Neural progenitor cell (in vitro differentiated cells): ENCODE measurements at regions not wholly inside any gene's neighbourhood (a gene's known extent, or its start where the extent isn't known, plus 50 kb on each side); places are given as distances from the start of the nearest gene placed in this dataset.

Source experiments
- EZH2 ChIP-seq: fragments of 200-600 bp; sonication (generic); IDR thresholded peaks from 2 replicates; pipeline ENCODE4 v1.6.1; 2017; ENCODE audit warnings: antibody characterized with exemption, mild to moderate bottlenecking, moderate library complexity
- TF ChIP-seq, protein P1 (sequence below): fragments of 200-600 bp; sonication (generic); IDR thresholded peaks from 2 replicates; pipeline ENCODE4 v1.5.1; 2017; ENCODE audit warnings: antibody characterized with exemption, mild to moderate bottlenecking

DNA sequence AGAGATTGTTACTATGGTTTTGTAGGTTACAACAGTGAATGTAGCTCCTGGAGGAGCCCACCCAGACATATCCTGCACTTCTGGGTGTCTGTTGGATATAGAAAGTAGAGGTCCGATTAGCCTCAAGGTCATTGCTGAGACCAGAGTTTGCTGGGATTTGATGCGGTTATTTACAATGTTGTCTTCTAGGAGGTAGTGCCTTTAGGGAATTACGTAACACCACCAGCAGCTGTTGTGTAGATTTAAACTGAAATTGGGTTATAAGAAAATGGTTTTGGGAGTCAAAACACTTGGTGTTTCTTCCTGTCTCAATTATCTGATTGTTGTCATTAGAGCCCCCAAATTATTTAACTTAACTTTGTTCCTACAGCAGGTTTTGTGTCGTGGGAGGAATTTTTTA lies 225.3 kb upstream of the PELI2 start:
- TF ChIP-seq, protein P1, sequence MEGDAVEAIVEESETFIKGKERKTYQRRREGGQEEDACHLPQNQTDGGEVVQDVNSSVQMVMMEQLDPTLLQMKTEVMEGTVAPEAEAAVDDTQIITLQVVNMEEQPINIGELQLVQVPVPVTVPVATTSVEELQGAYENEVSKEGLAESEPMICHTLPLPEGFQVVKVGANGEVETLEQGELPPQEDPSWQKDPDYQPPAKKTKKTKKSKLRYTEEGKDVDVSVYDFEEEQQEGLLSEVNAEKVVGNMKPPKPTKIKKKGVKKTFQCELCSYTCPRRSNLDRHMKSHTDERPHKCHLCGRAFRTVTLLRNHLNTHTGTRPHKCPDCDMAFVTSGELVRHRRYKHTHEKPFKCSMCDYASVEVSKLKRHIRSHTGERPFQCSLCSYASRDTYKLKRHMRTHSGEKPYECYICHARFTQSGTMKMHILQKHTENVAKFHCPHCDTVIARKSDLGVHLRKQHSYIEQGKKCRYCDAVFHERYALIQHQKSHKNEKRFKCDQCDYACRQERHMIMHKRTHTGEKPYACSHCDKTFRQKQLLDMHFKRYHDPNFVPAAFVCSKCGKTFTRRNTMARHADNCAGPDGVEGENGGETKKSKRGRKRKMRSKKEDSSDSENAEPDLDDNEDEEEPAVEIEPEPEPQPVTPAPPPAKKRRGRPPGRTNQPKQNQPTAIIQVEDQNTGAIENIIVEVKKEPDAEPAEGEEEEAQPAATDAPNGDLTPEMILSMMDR: no peak
- no peak for TF ChIP-seq EZH2
